ENCODE measurements at regions not wholly inside any gene's neighbourhood (a gene's known extent, or its start where the extent isn't known, plus 50 kb on each side); places are given as distances from the start of the nearest gene placed in this dataset.

- DNase-seq = peak in 1 of 2 experiments; percentile 8
These were observed 1138.0 kb upstream of the SLC10A2 start for GRCh38 chr13:104204177-104204576.

GRCh38 chr13:104198801-104199200 lies 1132.6 kb upstream of the SLC10A2 start:
- DNase-seq = no peak

- DNase-seq = no peak
These were observed 1130.4 kb upstream of the SLC10A2 start for GRCh38 chr13:104196611-104197010.

GRCh38 chr13:104181526-104182231 lies 1115.5 kb upstream of the SLC10A2 start:
- no peak for DNase-seq

GRCh38 chr13:104170980-104171555 lies 1104.9 kb upstream of the SLC10A2 start:
- DNase-seq = no peak

- DNase-seq = no peak
These were observed 1097.8 kb upstream of the SLC10A2 start for GRCh38 chr13:104163866-104164630.

- no peak for DNase-seq
These were observed 1094.3 kb upstream of the SLC10A2 start for GRCh38 chr13:104160536-104160935.

- DNase-seq = peak; percentile 61 to 85
These were observed 1077.7 kb upstream of the SLC10A2 start for GRCh38 chr13:104143760-104144416.

- DNase-seq = no peak
These were observed 1074.3 kb upstream of the SLC10A2 start for GRCh38 chr13:104140552-104140951.

- DNase-seq = no peak
These were observed 1071.2 kb upstream of the SLC10A2 start for GRCh38 chr13:104137416-104137815.

- DNase-seq = no peak
These were observed 1066.6 kb upstream of the SLC10A2 start for GRCh38 chr13:104132849-104133248.

- no peak for DNase-seq
These were observed 1047.9 kb upstream of the SLC10A2 start for GRCh38 chr13:104114101-104114500.

GRCh38 chr13:104111031-104111430 lies 1044.8 kb upstream of the SLC10A2 start:
- no peak for DNase-seq

- peak in 1 of 2 experiments; percentile 15 for DNase-seq
These were observed 1040.6 kb upstream of the SLC10A2 start for GRCh38 chr13:104106705-104107393.

- DNase-seq = no peak
These were observed 1039.5 kb upstream of the SLC10A2 start for GRCh38 chr13:104105418-104106355.

GRCh38 chr13:104099750-104100149 lies 1033.5 kb upstream of the SLC10A2 start:
- no peak for DNase-seq

- no peak for DNase-seq
These were observed 1032.2 kb upstream of the SLC10A2 start for GRCh38 chr13:104098421-104098820.

GRCh38 chr13:104086759-104087158 lies 1020.5 kb upstream of the SLC10A2 start:
- DNase-seq = no peak

- DNase-seq = no peak
These were observed 1020.0 kb upstream of the SLC10A2 start for GRCh38 chr13:104086210-104086609.

- DNase-seq = no peak
These were observed 1019.4 kb upstream of the SLC10A2 start for GRCh38 chr13:104085611-104086010.

GRCh38 chr13:104074326-104074725 lies 1008.1 kb upstream of the SLC10A2 start:
- no peak for DNase-seq

- DNase-seq = no peak
These were observed 1005.6 kb upstream of the SLC10A2 start for GRCh38 chr13:104071806-104072205.
